Stomach (tissue), 4 donors: ENCODE measurements at regions not wholly inside any gene's neighbourhood (a gene's known extent, or its start where the extent isn't known, plus 50 kb on each side); places are given as distances from the start of the nearest gene placed in this dataset.

Experiments
- POLR2A ChIP-seq, 4 donors: fragments of 450-650 bp; IDR thresholded peaks; one replicate each; pipeline ENCODE4 v1.6.1; 2016; ENCODE audit warnings: antibody characterized with exemption in 4 of 4, control low read depth in 2 of 4, mild to moderate bottlenecking in 1 of 4, moderate library complexity in 1 of 4
- POLR2AphosphoS5 ChIP-seq, 3 donors: sonication (generic); formaldehyde crosslinking; IDR thresholded peaks; one replicate each; pipeline ENCODE4 v1.6.1; 2016; ENCODE audit warnings: antibody characterized with exemption in 3 of 3
- TF ChIP-seq, protein P1 (sequence below), 7 experiments: fragments of 450-650 bp in 4 of 7; fragments of 200-600 bp in 3 of 7; sonication (generic) in 3 of 7; IDR thresholded peaks; one replicate each; pipeline ENCODE4 v1.5.1; 2016 to 2019; ENCODE audit warnings: antibody characterized with exemption in 7 of 7, control low read depth in 2 of 7, mild to moderate bottlenecking in 1 of 7

DNA sequence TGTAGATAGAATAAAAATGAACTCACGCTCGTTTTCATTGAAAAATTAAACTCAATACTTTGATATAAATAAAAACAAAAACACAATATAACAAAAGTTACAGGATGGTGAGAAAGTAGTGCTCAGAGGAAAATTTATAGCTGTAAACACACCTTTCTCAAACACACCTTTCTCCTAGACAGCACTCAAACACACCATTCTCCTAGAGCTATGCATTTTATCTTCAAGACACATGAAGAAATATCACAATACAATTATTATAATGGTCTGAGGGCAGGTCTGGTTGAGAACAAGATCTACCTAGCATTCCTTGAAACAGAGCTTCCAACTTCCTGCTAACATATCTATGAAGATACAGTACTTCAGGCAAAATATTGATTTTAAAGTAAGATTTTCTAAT is 183.4 kb upstream of the NBEA start:
- TF ChIP-seq POLR2A (IDR thresholded peaks at IDR 0.05) (no peak), POLR2AphosphoS5 (IDR thresholded peaks at IDR 0.05) (no peak)
- TF ChIP-seq, protein P1, sequence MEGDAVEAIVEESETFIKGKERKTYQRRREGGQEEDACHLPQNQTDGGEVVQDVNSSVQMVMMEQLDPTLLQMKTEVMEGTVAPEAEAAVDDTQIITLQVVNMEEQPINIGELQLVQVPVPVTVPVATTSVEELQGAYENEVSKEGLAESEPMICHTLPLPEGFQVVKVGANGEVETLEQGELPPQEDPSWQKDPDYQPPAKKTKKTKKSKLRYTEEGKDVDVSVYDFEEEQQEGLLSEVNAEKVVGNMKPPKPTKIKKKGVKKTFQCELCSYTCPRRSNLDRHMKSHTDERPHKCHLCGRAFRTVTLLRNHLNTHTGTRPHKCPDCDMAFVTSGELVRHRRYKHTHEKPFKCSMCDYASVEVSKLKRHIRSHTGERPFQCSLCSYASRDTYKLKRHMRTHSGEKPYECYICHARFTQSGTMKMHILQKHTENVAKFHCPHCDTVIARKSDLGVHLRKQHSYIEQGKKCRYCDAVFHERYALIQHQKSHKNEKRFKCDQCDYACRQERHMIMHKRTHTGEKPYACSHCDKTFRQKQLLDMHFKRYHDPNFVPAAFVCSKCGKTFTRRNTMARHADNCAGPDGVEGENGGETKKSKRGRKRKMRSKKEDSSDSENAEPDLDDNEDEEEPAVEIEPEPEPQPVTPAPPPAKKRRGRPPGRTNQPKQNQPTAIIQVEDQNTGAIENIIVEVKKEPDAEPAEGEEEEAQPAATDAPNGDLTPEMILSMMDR (IDR thresholded peaks at IDR 0.05): no peak
